GM13976 (cell line): ENCODE measurements at regions not wholly inside any gene's neighbourhood (a gene's known extent, or its start where the extent isn't known, plus 50 kb on each side); places are given as distances from the start of the nearest gene placed in this dataset.
"Not testable (repeated sequence)": the region's sequence is repeated elsewhere in the genome, so short reads cannot be mapped to it uniquely, and the experiment has no call there.

ENCODE experiments used
- DNase-seq: peaks from one replicate; pipeline ENCODE4 v3.0.0; 2012; ENCODE audit warnings: low spot score
- in situ Hi-C: fragments of 300-500 bp; cut with MboI; formaldehyde crosslinking; loops from one replicate; pipeline ENCODE4 v1.12.0; 2022; ENCODE audit warnings: low sequenced_read_pairs, mixed read lengths, inconsistent platforms; ENCODE audit not compliant: unreplicated experiment
- TF ChIP-seq, protein P1 (sequence below): IDR thresholded peaks from 2 replicates; pipeline ENCODE4 v1.5.1; 2012; ENCODE audit warnings: borderline replicate concordance, mild to moderate bottlenecking; ENCODE audit not compliant: insufficient read depth; ENCODE audit errors: extremely low read depth, missing control alignments, control extremely low read depth

- TF ChIP-seq, protein P1, sequence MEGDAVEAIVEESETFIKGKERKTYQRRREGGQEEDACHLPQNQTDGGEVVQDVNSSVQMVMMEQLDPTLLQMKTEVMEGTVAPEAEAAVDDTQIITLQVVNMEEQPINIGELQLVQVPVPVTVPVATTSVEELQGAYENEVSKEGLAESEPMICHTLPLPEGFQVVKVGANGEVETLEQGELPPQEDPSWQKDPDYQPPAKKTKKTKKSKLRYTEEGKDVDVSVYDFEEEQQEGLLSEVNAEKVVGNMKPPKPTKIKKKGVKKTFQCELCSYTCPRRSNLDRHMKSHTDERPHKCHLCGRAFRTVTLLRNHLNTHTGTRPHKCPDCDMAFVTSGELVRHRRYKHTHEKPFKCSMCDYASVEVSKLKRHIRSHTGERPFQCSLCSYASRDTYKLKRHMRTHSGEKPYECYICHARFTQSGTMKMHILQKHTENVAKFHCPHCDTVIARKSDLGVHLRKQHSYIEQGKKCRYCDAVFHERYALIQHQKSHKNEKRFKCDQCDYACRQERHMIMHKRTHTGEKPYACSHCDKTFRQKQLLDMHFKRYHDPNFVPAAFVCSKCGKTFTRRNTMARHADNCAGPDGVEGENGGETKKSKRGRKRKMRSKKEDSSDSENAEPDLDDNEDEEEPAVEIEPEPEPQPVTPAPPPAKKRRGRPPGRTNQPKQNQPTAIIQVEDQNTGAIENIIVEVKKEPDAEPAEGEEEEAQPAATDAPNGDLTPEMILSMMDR, result no peak
- DNase-seq, result no peak
- in situ Hi-C loops, result no loop called here
These were observed 299.0 kb upstream of the MBL2 start for GRCh38 chr10:53071505-53072125.

- in situ Hi-C loops, result no loop called here
- DNase-seq, result no peak
- TF ChIP-seq, protein P1, result no peak
These were observed 296.4 kb upstream of the MBL2 start for GRCh38 chr10:53069013-53069412.

GRCh38 chr10:53064614-53065013 is 292.0 kb upstream of the MBL2 start:
- TF ChIP-seq, protein P1, result no peak
- DNase-seq, result no peak
- in situ Hi-C loops, result no loop called here

DNA sequence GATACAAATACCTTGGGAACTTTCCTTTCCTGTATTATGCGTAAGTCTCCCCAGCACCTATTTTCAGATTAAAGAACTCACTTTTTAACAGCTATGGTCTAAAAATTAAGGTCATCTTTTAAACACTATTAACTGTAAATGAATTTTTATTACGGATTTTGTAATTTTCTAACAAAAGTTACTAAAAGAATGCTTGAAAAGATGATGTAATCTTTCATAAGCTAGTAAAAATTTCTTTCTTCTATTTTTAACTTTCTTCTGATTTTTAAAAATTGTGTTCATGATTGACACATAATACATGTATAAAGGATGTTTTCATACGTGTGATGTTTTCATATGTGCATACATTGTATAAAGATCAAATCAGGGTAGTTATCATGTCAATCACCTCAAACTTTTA is 291.2 kb upstream of the MBL2 start:
- no peak for DNase-seq
- TF ChIP-seq, protein P1, result no peak
- in situ Hi-C loops, result no loop called here

- TF ChIP-seq, protein P1, result no peak
- DNase-seq, result no peak
- in situ Hi-C loops, result no loop called here
These were observed 280.1 kb upstream of the MBL2 start for GRCh38 chr10:53052521-53053164.

GRCh38 chr10:53045315-53045714 is 272.7 kb upstream of the MBL2 start:
- TF ChIP-seq, protein P1, result no peak
- DNase-seq, result no peak
- in situ Hi-C loops, result no loop called here

- in situ Hi-C loops, DNase-seq: not testable (repeated sequence)
These were observed 263.2 kb upstream of the MBL2 start for GRCh38 chr10:53035823-53036222.
